Nephron progenitor cell (in vitro differentiated cells): ENCODE measurements at regions not wholly inside any gene's neighbourhood (a gene's known extent, or its start where the extent isn't known, plus 50 kb on each side); places are given as distances from the start of the nearest gene placed in this dataset.

Source experiments
- DNase-seq: peaks from one replicate; pipeline ENCODE4 v3.0.0; 2021
- H3K27ac Mint-ChIP-seq: 2 replicates; pipeline ENCODE4 v1.8.0; 2021; ENCODE audit warnings: mild to moderate bottlenecking, moderate library complexity, mixed read lengths
- H3K27me3 Mint-ChIP-seq: 2 replicates; pipeline ENCODE4 v1.8.0; 2021; ENCODE audit warnings: mild to moderate bottlenecking, low read depth, mixed read lengths; ENCODE audit not compliant: poor library complexity
- H3K36me3 Mint-ChIP-seq: 2 replicates; pipeline ENCODE4 v1.8.0; 2021; ENCODE audit warnings: low read depth, mixed read lengths
- H3K4me1 Mint-ChIP-seq: 2 replicates; pipeline ENCODE4 v1.8.0; 2021; ENCODE audit warnings: mixed read lengths
- H3K4me3 Mint-ChIP-seq: 2 replicates; pipeline ENCODE4 v1.8.0; 2021; ENCODE audit warnings: mild to moderate bottlenecking, moderate library complexity, mixed read lengths
- H3K9me3 Mint-ChIP-seq: 2 replicates; pipeline ENCODE4 v1.8.0; 2021; ENCODE audit warnings: mild to moderate bottlenecking, moderate library complexity, mixed read lengths
- TF ChIP-seq, protein P1 (sequence below): fragments of 200-600 bp; sonication (generic); IDR thresholded peaks from 2 replicates; pipeline ENCODE4 v1.5.0; 2021; ENCODE audit warnings: antibody characterized with exemption

- H3K9me3 Mint-ChIP-seq, result no peaks in the 10 kb centered on the region
- H3K27me3 Mint-ChIP-seq, result peaks cover 9% of the 10 kb centered on the region
- H3K4me3 Mint-ChIP-seq, result no peak overlapping the region
- no peaks in the 10 kb centered on the region for H3K36me3 Mint-ChIP-seq
- no peak for DNase-seq
- peaks cover 21% of the 10 kb centered on the region for H3K4me1 Mint-ChIP-seq
- no peak overlapping the region for H3K27ac Mint-ChIP-seq
- TF ChIP-seq, protein P1, sequence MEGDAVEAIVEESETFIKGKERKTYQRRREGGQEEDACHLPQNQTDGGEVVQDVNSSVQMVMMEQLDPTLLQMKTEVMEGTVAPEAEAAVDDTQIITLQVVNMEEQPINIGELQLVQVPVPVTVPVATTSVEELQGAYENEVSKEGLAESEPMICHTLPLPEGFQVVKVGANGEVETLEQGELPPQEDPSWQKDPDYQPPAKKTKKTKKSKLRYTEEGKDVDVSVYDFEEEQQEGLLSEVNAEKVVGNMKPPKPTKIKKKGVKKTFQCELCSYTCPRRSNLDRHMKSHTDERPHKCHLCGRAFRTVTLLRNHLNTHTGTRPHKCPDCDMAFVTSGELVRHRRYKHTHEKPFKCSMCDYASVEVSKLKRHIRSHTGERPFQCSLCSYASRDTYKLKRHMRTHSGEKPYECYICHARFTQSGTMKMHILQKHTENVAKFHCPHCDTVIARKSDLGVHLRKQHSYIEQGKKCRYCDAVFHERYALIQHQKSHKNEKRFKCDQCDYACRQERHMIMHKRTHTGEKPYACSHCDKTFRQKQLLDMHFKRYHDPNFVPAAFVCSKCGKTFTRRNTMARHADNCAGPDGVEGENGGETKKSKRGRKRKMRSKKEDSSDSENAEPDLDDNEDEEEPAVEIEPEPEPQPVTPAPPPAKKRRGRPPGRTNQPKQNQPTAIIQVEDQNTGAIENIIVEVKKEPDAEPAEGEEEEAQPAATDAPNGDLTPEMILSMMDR, result no peak
Observed at GRCh38 chr3:64802460-64802859, 114.7 kb upstream of the ADAMTS9 start.

DNA sequence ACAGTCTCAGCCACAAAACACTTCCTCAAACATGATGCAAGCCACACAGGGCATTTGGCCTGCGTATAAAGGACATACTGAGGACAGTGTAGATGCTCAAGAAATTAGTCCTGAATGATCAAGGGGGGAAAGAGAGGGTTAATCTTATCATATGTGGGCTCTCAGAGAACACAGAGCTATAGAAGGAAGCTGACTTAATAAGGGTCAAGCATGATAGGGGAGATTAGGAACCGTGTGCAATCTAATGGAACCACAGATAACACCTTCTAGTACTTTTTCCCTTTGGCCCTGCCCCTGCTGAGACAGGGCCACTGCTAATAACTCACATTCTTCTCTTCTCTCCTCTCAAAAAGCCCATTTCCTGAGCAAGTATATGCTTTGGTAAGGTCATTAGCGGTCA, 114.1 kb upstream of the ADAMTS9 start:
- Mint-ChIP-seq H3K4me3 (no peak overlapping the region), H3K4me1 (peaks cover 20% of the 10 kb centered on the region), H3K9me3 (no peaks in the 10 kb centered on the region), H3K27me3 (peaks cover 9% of the 10 kb centered on the region), H3K27ac (no peak overlapping the region), H3K36me3 (no peaks in the 10 kb centered on the region)
- DNase-seq, result no peak
- TF ChIP-seq, protein P1, result no peak

DNA sequence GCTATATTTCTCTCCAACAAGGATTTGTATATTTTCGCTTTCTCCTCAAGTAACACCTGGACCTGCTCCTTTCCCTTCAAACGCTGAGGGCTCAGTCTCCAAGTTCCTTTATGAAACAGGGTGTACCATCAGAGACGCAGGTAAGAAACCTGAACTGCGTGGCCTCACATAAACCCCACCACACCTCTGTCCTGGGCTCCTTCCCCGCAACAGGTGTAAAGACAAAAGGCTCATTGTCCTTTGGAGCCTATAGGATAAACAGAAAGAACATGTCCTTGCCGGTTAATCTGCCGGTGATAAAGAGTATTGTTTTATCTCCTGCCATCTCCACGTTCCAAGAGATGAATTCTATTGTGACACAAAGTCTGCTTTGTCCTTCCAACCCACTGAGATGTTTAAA, 111.8 kb upstream of the ADAMTS9 start:
- peaks cover 9% of the 10 kb centered on the region for H3K27me3 Mint-ChIP-seq
- H3K36me3 Mint-ChIP-seq, result no peaks in the 10 kb centered on the region
- H3K27ac Mint-ChIP-seq, result no peak overlapping the region
- H3K9me3 Mint-ChIP-seq, result no peaks in the 10 kb centered on the region
- DNase-seq, result no peak
- TF ChIP-seq, protein P1, result no peak
- no peak overlapping the region for H3K4me3 Mint-ChIP-seq
- peaks cover 22% of the 10 kb centered on the region for H3K4me1 Mint-ChIP-seq

DNA sequence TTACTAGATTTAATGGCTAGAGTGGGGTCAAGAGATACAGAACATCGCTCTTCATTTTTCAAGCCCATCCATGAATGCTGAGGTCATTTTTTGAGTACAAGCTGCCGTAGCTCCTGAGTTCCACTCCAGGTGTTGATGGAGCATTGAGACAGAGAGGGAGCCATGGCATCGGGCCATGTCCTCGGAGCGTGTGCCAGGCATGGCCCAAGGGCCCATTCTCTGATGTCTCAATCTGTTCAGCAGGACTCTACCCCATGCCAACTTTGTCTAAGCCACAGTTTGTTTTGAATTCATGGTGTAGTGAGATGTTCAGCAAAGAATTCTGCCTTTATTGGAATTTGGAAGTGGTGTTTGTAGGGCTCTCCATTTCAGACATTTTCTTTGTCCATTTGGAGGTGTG, 110.5 kb upstream of the ADAMTS9 start:
- TF ChIP-seq, protein P1, result no peak
- no peak for DNase-seq
- Mint-ChIP-seq H3K4me3 (no peak overlapping the region), H3K4me1 (peaks cover 22% of the 10 kb centered on the region), H3K36me3 (no peaks in the 10 kb centered on the region), H3K27me3 (peaks cover 9% of the 10 kb centered on the region), H3K9me3 (no peaks in the 10 kb centered on the region), H3K27ac (no peak overlapping the region)

GRCh38 chr3:64796607-64797399, 109.0 kb upstream of the ADAMTS9 start:
- no peak for DNase-seq
- TF ChIP-seq, protein P1, result no peak
- Mint-ChIP-seq H3K9me3 (no peaks in the 10 kb centered on the region), H3K4me3 (no peak overlapping the region), H3K27me3 (peaks cover 9% of the 10 kb centered on the region), H3K36me3 (no peaks in the 10 kb centered on the region), H3K4me1 (peaks cover 15% of the 10 kb centered on the region), H3K27ac (no peak overlapping the region)

- DNase-seq, result no peak
- TF ChIP-seq, protein P1, result no peak
- H3K4me3 Mint-ChIP-seq, result no peak overlapping the region
- H3K27ac Mint-ChIP-seq, result no peak overlapping the region
- no peaks in the 10 kb centered on the region for H3K9me3 Mint-ChIP-seq
- no peaks in the 10 kb centered on the region for H3K36me3 Mint-ChIP-seq
- peaks cover under 1% of the 10 kb centered on the region for H3K27me3 Mint-ChIP-seq
- peaks cover 9% of the 10 kb centered on the region for H3K4me1 Mint-ChIP-seq
Observed at GRCh38 chr3:64792445-64792844, 104.6 kb upstream of the ADAMTS9 start.
